Mucosa of gallbladder (tissue), 1 donor: ENCODE measurements at regions not wholly inside any gene's neighbourhood (a gene's known extent, or its start where the extent isn't known, plus 50 kb on each side); places are given as distances from the start of the nearest gene placed in this dataset.
"Not testable (repeated sequence)": the region's sequence is repeated elsewhere in the genome, so short reads cannot be mapped to it uniquely, and the experiment has no call there.

Experiments
- DNase-seq: peaks from one replicate; pipeline ENCODE4 v3.0.0-alpha.2; 2020; ENCODE audit warnings: low spot score
- donor health status: DM: no; HTN: no; CAD: no.

GRCh38 chr4:129676934-129677333 is 581.0 kb downstream of the C4orf33 start:
- no peak for DNase-seq

- no peak for DNase-seq
These were observed 586.6 kb downstream of the C4orf33 start for GRCh38 chr4:129682586-129682985.

GRCh38 chr4:129707949-129708348 is 612.0 kb downstream of the C4orf33 start:
- no peak for DNase-seq

- DNase-seq: no peak
These were observed 612.8 kb downstream of the C4orf33 start for GRCh38 chr4:129708784-129709183.

- no peak for DNase-seq
These were observed 642.2 kb downstream of the C4orf33 start for GRCh38 chr4:129738175-129738574.

GRCh38 chr4:129747756-129748155 is 651.8 kb downstream of the C4orf33 start:
- DNase-seq: no peak

GRCh38 chr4:129748991-129749390 is 653.0 kb downstream of the C4orf33 start:
- DNase-seq: no peak

GRCh38 chr4:129751646-129752045 is 655.7 kb downstream of the C4orf33 start:
- DNase-seq: no peak

- DNase-seq: no peak
These were observed 687.6 kb downstream of the C4orf33 start for GRCh38 chr4:129783596-129783995.

GRCh38 chr4:129788486-129788885 is 692.5 kb downstream of the C4orf33 start:
- no peak for DNase-seq

- no peak for DNase-seq
These were observed 708.6 kb downstream of the C4orf33 start for GRCh38 chr4:129804461-129804981.

- DNase-seq: no peak
These were observed 711.0 kb downstream of the C4orf33 start for GRCh38 chr4:129806986-129807385.

GRCh38 chr4:129808242-129808641 is 712.3 kb downstream of the C4orf33 start:
- DNase-seq: no peak

- no peak for DNase-seq
These were observed 725.1 kb downstream of the C4orf33 start for GRCh38 chr4:129821073-129821472.

GRCh38 chr4:129821963-129822362 is 726.0 kb downstream of the C4orf33 start:
- no peak for DNase-seq

GRCh38 chr4:129822701-129823100 is 726.7 kb downstream of the C4orf33 start:
- no peak for DNase-seq

GRCh38 chr4:129823105-129823504 is 727.2 kb downstream of the C4orf33 start:
- DNase-seq: no peak

- no peak for DNase-seq
These were observed 733.4 kb downstream of the C4orf33 start for GRCh38 chr4:129829373-129829772.

GRCh38 chr4:129839687-129840086 is 743.7 kb downstream of the C4orf33 start:
- DNase-seq: no peak

- no peak for DNase-seq
These were observed 746.1 kb downstream of the C4orf33 start for GRCh38 chr4:129842096-129842495.

- no peak for DNase-seq
These were observed 756.5 kb downstream of the C4orf33 start for GRCh38 chr4:129852434-129852833.

GRCh38 chr4:129853685-129854467 is 757.9 kb downstream of the C4orf33 start:
- DNase-seq: not testable (repeated sequence)

- no peak for DNase-seq
These were observed 766.5 kb downstream of the C4orf33 start for GRCh38 chr4:129862461-129862860.

- DNase-seq: no peak
These were observed 767.3 kb downstream of the C4orf33 start for GRCh38 chr4:129863206-129863605.
